ENCODE measurements at regions not wholly inside any gene's neighbourhood (a gene's known extent, or its start where the extent isn't known, plus 50 kb on each side); places are given as distances from the start of the nearest gene placed in this dataset.

DNA sequence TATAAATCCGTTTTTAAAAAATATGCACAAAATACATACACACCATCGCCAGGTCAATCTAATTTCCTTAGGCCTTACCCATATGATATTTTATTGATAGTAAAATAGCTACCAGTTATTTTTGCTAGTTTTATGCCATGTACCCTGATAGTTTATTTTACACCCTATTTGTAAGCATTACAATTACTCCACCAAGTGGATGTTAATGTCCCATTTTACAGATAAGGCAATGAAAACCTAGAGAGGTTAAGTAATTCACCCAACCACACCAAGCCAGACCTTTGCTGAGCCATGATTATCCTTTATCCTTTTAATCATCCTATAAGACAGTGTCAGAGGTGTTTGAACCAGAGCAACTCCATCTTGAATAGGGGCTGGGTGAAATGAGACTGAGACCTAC is 86.8 kb downstream of the CBLN4 start:
- TF ChIP-seq, protein P1, sequence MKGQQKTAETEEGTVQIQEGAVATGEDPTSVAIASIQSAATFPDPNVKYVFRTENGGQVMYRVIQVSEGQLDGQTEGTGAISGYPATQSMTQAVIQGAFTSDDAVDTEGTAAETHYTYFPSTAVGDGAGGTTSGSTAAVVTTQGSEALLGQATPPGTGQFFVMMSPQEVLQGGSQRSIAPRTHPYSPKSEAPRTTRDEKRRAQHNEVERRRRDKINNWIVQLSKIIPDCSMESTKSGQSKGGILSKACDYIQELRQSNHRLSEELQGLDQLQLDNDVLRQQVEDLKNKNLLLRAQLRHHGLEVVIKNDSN (IDR thresholded peaks at IDR 0.05), result no peak
- TF ChIP-seq TEAD4 (IDR thresholded peaks at IDR 0.05), result no peak
- TF ChIP-seq YY1 (IDR thresholded peaks at IDR 0.05; ENCODE audit: low read depth), result no peak
- TF ChIP-seq TCF12 (IDR thresholded peaks at IDR 0.05; ENCODE audit: low read depth), result no peak
- no peak for TF ChIP-seq EP300 (IDR thresholded peaks at IDR 0.05; ENCODE audit: borderline replicate concordance)
- TF ChIP-seq, protein P2, sequence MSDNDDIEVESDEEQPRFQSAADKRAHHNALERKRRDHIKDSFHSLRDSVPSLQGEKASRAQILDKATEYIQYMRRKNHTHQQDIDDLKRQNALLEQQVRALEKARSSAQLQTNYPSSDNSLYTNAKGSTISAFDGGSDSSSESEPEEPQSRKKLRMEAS (IDR thresholded peaks at IDR 0.05), result no peak
- TF ChIP-seq TAF1 (IDR thresholded peaks at IDR 0.05; ENCODE audit: low read depth), result no peak
- TF ChIP-seq CREB1 (IDR thresholded peaks at IDR 0.05; ENCODE audit: low read depth), result no peak
- TF ChIP-seq, protein P3, sequence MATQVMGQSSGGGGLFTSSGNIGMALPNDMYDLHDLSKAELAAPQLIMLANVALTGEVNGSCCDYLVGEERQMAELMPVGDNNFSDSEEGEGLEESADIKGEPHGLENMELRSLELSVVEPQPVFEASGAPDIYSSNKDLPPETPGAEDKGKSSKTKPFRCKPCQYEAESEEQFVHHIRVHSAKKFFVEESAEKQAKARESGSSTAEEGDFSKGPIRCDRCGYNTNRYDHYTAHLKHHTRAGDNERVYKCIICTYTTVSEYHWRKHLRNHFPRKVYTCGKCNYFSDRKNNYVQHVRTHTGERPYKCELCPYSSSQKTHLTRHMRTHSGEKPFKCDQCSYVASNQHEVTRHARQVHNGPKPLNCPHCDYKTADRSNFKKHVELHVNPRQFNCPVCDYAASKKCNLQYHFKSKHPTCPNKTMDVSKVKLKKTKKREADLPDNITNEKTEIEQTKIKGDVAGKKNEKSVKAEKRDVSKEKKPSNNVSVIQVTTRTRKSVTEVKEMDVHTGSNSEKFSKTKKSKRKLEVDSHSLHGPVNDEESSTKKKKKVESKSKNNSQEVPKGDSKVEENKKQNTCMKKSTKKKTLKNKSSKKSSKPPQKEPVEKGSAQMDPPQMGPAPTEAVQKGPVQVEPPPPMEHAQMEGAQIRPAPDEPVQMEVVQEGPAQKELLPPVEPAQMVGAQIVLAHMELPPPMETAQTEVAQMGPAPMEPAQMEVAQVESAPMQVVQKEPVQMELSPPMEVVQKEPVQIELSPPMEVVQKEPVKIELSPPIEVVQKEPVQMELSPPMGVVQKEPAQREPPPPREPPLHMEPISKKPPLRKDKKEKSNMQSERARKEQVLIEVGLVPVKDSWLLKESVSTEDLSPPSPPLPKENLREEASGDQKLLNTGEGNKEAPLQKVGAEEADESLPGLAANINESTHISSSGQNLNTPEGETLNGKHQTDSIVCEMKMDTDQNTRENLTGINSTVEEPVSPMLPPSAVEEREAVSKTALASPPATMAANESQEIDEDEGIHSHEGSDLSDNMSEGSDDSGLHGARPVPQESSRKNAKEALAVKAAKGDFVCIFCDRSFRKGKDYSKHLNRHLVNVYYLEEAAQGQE (IDR thresholded peaks at IDR 0.05; ENCODE audit: low read depth), result no peak
- TF ChIP-seq RAD21 (IDR thresholded peaks at IDR 0.05; ENCODE audit: low read depth), result no peak
- no peak for TF ChIP-seq FOXM1 (IDR thresholded peaks at IDR 0.05; ENCODE audit: borderline replicate concordance, low read depth)
